Fibroblast of lung (primary cell): ENCODE measurements at regions not wholly inside any gene's neighbourhood (a gene's known extent, or its start where the extent isn't known, plus 50 kb on each side); places are given as distances from the start of the nearest gene placed in this dataset.
"Not testable (repeated sequence)": the region's sequence is repeated elsewhere in the genome, so short reads cannot be mapped to it uniquely, and the experiment has no call there.

Experiments used
- DNase-seq, 2 donors: peaks; one replicate each; pipeline versions ENCODE4 v3.0.0 to v3.0.0-alpha.2; 2010; ENCODE audit warnings: low read depth in 2 of 2
- H2AFZ ChIP-seq: 2 replicates; pipeline ENCODE4 v1.5.1; 2012; ENCODE audit warnings: low read length, control low read depth, inconsistent platforms
- H3K27ac ChIP-seq: 2 replicates; pipeline ENCODE4 v1.5.1; 2011; ENCODE audit warnings: low read length, control low read depth; ENCODE audit not compliant: insufficient read depth
- H3K27me3 ChIP-seq: 2 replicates; pipeline ENCODE4 v1.5.1; 2011; ENCODE audit warnings: mild to moderate bottlenecking, low read length; ENCODE audit not compliant: control insufficient read depth, insufficient read depth
- H3K36me3 ChIP-seq: 2 replicates; pipeline ENCODE4 v1.5.1; 2011; ENCODE audit warnings: low read length; ENCODE audit not compliant: control insufficient read depth, insufficient read depth
- H3K4me1 ChIP-seq: 2 replicates; pipeline ENCODE4 v1.5.1; 2011; ENCODE audit warnings: low read length; ENCODE audit not compliant: control insufficient read depth, insufficient read depth; ENCODE audit errors: extremely low read depth
- H3K4me2 ChIP-seq: 2 replicates; pipeline ENCODE4 v1.5.1; 2011; ENCODE audit warnings: low read length, control low read depth; ENCODE audit not compliant: insufficient read depth; ENCODE audit errors: extremely low read depth
- H3K4me3 ChIP-seq, 4 experiments: fragments of 200-600 bp in 1 of 4; sonication (generic) in 1 of 4; replicated peaks in 1 of 4; 2 replicates each; pipeline ENCODE4 v1.5.1; 2011 to 2016; ENCODE audit warnings: low read length in 4 of 4, low read depth in 3 of 4, mild to moderate bottlenecking in 3 of 4, control low read depth in 2 of 4, inconsistent platforms in 1 of 4, mixed read lengths in 1 of 4; ENCODE audit not compliant: insufficient read depth in 1 of 4; ENCODE audit errors: control extremely low read depth in 1 of 4
- H3K79me2 ChIP-seq: 2 replicates; pipeline ENCODE4 v1.5.1; 2012; ENCODE audit warnings: mild to moderate bottlenecking, low read length, inconsistent platforms; ENCODE audit not compliant: control insufficient read depth, insufficient read depth
- H3K9ac ChIP-seq: 2 replicates; pipeline ENCODE4 v1.5.1; 2011; ENCODE audit warnings: mild to moderate bottlenecking, low read length, control low read depth; ENCODE audit not compliant: insufficient read depth
- H3K9me3 ChIP-seq: 2 replicates; pipeline ENCODE4 v1.5.1; 2012; ENCODE audit warnings: low read depth, low read length; ENCODE audit not compliant: control insufficient read depth, insufficient read depth
- H4K20me1 ChIP-seq: 2 replicates; pipeline ENCODE4 v1.5.1; 2011; ENCODE audit warnings: low read length; ENCODE audit not compliant: control insufficient read depth, insufficient read depth; ENCODE audit errors: extremely low read depth
- EZH2 ChIP-seq: IDR thresholded peaks from 2 replicates; pipeline ENCODE4 v1.5.1; 2012; ENCODE audit warnings: low read length, control low read depth, mild to moderate bottlenecking; ENCODE audit errors: missing control alignments
- TF ChIP-seq, protein P1 (sequence below), 2 donors: IDR thresholded peaks in 1 of 2; conservative IDR thresholded peaks in 1 of 2; 1 replicate in 1 of 2; 2 replicates in 1 of 2; pipeline ENCODE4 v1.5.1; 2011 to 2012; ENCODE audit warnings: low read length in 2 of 2, control low read depth in 1 of 2, inconsistent platforms in 1 of 2, low read depth in 1 of 2, mild to moderate bottlenecking in 1 of 2

GRCh38 chr4:26197018-26197779 is 123.6 kb upstream of the RBPJ start:
- Histone ChIP-seq H3K36me3 (no peaks in the 10 kb centered on the region), H3K9ac (no peak overlapping the region), H3K4me3 (no peak overlapping the region), H2AFZ (no peak overlapping the region), H3K4me1 (peaks cover 12% of the 10 kb centered on the region), H3K27ac (peak overlapping the region; percentile 81), H4K20me1 (no peaks in the 10 kb centered on the region), H3K4me2 (peak overlapping the region; percentile 56), H3K9me3 (no peaks in the 10 kb centered on the region), H3K27me3 (no peaks in the 10 kb centered on the region), H3K79me2 (no peaks in the 10 kb centered on the region)
- DNase-seq = peak; percentile 94 to 99
- TF ChIP-seq EZH2 = no peak
- TF ChIP-seq, protein P1, sequence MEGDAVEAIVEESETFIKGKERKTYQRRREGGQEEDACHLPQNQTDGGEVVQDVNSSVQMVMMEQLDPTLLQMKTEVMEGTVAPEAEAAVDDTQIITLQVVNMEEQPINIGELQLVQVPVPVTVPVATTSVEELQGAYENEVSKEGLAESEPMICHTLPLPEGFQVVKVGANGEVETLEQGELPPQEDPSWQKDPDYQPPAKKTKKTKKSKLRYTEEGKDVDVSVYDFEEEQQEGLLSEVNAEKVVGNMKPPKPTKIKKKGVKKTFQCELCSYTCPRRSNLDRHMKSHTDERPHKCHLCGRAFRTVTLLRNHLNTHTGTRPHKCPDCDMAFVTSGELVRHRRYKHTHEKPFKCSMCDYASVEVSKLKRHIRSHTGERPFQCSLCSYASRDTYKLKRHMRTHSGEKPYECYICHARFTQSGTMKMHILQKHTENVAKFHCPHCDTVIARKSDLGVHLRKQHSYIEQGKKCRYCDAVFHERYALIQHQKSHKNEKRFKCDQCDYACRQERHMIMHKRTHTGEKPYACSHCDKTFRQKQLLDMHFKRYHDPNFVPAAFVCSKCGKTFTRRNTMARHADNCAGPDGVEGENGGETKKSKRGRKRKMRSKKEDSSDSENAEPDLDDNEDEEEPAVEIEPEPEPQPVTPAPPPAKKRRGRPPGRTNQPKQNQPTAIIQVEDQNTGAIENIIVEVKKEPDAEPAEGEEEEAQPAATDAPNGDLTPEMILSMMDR (conservative IDR thresholded peaks at IDR 0.05 in 1 of 2, IDR thresholded peaks at IDR 0.05 in 1 of 2; ENCODE audit: low read depth in 1 of 2, low read length in 2 of 2) = no peak

GRCh38 chr4:26198931-26199330 is 121.9 kb upstream of the RBPJ start:
- H4K20me1 ChIP-seq, H3K27ac ChIP-seq, H3K4me3 ChIP-seq, H3K79me2 ChIP-seq, H2AFZ ChIP-seq, H3K9me3 ChIP-seq, H3K27me3 ChIP-seq, H3K36me3 ChIP-seq, H3K4me2 ChIP-seq, H3K9ac ChIP-seq: not testable (repeated sequence)
- H3K4me1 ChIP-seq = peaks cover 10% of the 10 kb centered on the region
- peak in 1 of 2 donors; percentile 44 for DNase-seq

GRCh38 chr4:26199596-26199995 is 121.2 kb upstream of the RBPJ start:
- no peaks in the 10 kb centered on the region for H3K27me3 ChIP-seq
- H3K9me3 ChIP-seq = no peaks in the 10 kb centered on the region
- H3K36me3 ChIP-seq = no peaks in the 10 kb centered on the region
- H3K4me2 ChIP-seq = no peak overlapping the region
- no peak for TF ChIP-seq EZH2
- TF ChIP-seq, protein P1 (conservative IDR thresholded peaks at IDR 0.05 in 1 of 2, IDR thresholded peaks at IDR 0.05 in 1 of 2; ENCODE audit: low read depth in 1 of 2, low read length in 2 of 2) = no peak
- no peaks in the 10 kb centered on the region for H4K20me1 ChIP-seq
- no peak overlapping the region for H3K4me3 ChIP-seq
- H3K9ac ChIP-seq = no peak overlapping the region
- peaks cover 10% of the 10 kb centered on the region for H3K4me1 ChIP-seq
- H3K27ac ChIP-seq = no peak overlapping the region
- H2AFZ ChIP-seq = no peak overlapping the region
- H3K79me2 ChIP-seq = no peaks in the 10 kb centered on the region
- no peak for DNase-seq
